ENCODE measurements at regions not wholly inside any gene's neighbourhood (a gene's known extent, or its start where the extent isn't known, plus 50 kb on each side); places are given as distances from the start of the nearest gene placed in this dataset.

DNA sequence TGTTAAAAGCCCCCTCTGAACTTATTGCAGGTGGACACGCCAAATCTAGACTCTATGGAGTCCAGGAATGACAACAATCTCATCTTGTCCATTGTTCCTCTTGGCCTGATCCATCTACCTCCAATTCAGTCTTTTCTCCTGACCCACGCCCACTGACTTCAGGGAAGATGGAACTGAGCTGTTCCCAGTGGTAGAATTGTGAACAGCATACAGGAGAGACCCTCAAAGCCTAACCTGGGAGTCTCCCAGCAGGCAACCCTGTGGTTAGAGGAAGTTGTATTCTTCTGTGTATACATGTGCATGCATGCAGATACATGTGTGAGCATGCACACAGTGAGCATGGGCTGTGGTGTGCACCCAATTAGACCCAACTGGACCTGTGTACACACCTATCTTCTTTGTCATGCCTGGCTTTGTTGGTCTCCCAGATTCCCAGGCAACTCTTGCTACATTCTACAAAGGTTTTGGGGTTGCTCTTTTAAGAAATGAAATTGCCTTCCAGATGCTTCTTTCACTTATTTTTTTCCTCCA, 286.0 kb downstream of the ZSWIM6 start:
- TF ChIP-seq POLR2A (IDR thresholded peaks at IDR 0.05) (no peak), POLR2AphosphoS5 (IDR thresholded peaks at IDR 0.05) (no peak), EP300 (IDR thresholded peaks at IDR 0.05) (no peak)
- TF ChIP-seq, protein P1, sequence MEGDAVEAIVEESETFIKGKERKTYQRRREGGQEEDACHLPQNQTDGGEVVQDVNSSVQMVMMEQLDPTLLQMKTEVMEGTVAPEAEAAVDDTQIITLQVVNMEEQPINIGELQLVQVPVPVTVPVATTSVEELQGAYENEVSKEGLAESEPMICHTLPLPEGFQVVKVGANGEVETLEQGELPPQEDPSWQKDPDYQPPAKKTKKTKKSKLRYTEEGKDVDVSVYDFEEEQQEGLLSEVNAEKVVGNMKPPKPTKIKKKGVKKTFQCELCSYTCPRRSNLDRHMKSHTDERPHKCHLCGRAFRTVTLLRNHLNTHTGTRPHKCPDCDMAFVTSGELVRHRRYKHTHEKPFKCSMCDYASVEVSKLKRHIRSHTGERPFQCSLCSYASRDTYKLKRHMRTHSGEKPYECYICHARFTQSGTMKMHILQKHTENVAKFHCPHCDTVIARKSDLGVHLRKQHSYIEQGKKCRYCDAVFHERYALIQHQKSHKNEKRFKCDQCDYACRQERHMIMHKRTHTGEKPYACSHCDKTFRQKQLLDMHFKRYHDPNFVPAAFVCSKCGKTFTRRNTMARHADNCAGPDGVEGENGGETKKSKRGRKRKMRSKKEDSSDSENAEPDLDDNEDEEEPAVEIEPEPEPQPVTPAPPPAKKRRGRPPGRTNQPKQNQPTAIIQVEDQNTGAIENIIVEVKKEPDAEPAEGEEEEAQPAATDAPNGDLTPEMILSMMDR (IDR thresholded peaks at IDR 0.05) = no peak

Data from sigmoid colon (tissue), 4 donors.